Bronchial epithelial cell (primary cell): ENCODE measurements at regions not wholly inside any gene's neighbourhood (a gene's known extent, or its start where the extent isn't known, plus 50 kb on each side); places are given as distances from the start of the nearest gene placed in this dataset.

Experiments
- DNase-seq: peaks from one replicate; pipeline ENCODE4 v3.0.0-alpha.2; 2010; ENCODE audit warnings: low read depth
- FAIRE-seq: peaks from 2 replicates; lab custom pipeline; 2011; peaks lifted over from hg19 to GRCh38; lab: Jason Lieb, UNC
- H3K27me3 ChIP-seq: 2 replicates; pipeline ENCODE4 v1.5.1; 2011; ENCODE audit warnings: low read length; ENCODE audit not compliant: control insufficient read depth, insufficient read depth
- H3K36me3 ChIP-seq: 2 replicates; pipeline ENCODE4 v1.5.1; 2011; ENCODE audit warnings: low read length; ENCODE audit not compliant: control insufficient read depth, insufficient read depth
- H3K4me3 ChIP-seq: 2 replicates; pipeline ENCODE4 v1.5.1; 2011; ENCODE audit warnings: mild to moderate bottlenecking, low read depth, low read length, control low read depth
- TF ChIP-seq, protein P1 (sequence below): IDR thresholded peaks from 2 replicates; pipeline ENCODE4 v1.5.1; 2011; ENCODE audit warnings: mild to moderate bottlenecking, moderate library complexity, low read length, control low read depth, inconsistent platforms; ENCODE audit not compliant: insufficient read depth, severe bottlenecking

GRCh38 chr22:27485842-27486241 is 315.7 kb downstream of the MN1 start:
- Histone ChIP-seq H3K36me3 (no peaks in the 10 kb centered on the region), H3K27me3 (no peaks in the 10 kb centered on the region), H3K4me3 (no peak overlapping the region)
- FAIRE-seq: no peak
- TF ChIP-seq, protein P1, sequence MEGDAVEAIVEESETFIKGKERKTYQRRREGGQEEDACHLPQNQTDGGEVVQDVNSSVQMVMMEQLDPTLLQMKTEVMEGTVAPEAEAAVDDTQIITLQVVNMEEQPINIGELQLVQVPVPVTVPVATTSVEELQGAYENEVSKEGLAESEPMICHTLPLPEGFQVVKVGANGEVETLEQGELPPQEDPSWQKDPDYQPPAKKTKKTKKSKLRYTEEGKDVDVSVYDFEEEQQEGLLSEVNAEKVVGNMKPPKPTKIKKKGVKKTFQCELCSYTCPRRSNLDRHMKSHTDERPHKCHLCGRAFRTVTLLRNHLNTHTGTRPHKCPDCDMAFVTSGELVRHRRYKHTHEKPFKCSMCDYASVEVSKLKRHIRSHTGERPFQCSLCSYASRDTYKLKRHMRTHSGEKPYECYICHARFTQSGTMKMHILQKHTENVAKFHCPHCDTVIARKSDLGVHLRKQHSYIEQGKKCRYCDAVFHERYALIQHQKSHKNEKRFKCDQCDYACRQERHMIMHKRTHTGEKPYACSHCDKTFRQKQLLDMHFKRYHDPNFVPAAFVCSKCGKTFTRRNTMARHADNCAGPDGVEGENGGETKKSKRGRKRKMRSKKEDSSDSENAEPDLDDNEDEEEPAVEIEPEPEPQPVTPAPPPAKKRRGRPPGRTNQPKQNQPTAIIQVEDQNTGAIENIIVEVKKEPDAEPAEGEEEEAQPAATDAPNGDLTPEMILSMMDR: no peak
- DNase-seq: no peak

DNA sequence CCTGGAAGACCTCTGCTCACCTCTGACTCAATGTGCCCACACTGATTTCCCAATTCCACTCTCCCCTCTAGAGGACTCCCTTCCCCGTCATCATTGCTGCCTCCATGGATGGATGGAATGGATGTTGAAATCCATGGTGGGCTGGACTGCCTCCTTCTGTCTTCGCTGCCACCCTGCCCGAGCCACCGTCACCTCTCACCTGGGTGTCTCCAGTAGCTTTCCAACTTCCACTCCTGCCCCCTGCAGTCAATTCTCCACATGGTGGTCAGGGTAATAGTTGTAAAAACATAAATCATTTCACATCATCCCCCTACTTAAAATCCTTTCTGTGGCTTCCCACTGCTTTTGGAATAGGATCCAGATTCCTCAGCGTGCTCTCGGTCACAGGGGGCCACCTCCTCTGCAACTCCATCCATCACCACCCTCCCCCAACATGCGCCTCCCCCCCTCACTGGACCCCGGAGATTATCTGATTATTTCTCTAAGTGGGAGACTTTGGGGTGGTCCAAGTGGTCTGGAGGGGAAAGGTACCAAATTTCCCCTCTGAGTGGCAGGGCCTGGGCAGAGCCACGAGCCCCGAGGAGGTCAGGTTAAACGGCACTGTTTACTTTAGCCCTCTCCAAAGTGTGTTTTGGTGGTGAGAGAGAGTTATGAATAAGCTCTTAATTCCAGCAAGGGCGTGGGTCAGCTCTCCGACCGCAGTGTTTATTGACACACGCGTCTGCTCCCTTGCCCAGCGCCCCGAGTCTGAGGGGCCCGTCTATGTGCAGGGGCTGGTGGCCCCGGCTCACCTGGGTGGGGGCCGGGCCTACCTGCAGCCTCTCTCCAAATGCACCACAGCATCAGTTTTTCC is 313.7 kb downstream of the MN1 start:
- no peaks in the 10 kb centered on the region for H3K27me3 ChIP-seq
- no peak for DNase-seq
- no peak for FAIRE-seq
- H3K4me3 ChIP-seq: no peak overlapping the region
- TF ChIP-seq, protein P1: no peak
- no peaks in the 10 kb centered on the region for H3K36me3 ChIP-seq

GRCh38 chr22:27488456-27489177 is 312.9 kb downstream of the MN1 start:
- no peaks in the 10 kb centered on the region for H3K27me3 ChIP-seq
- H3K36me3 ChIP-seq: no peaks in the 10 kb centered on the region
- TF ChIP-seq, protein P1: no peak
- DNase-seq (no peak), FAIRE-seq (no peak)
- H3K4me3 ChIP-seq: no peak overlapping the region

- H3K36me3 ChIP-seq: no peaks in the 10 kb centered on the region
- FAIRE-seq (no peak), DNase-seq (peak; percentile 50)
- H3K4me3 ChIP-seq: no peak overlapping the region
- TF ChIP-seq, protein P1: no peak
- no peaks in the 10 kb centered on the region for H3K27me3 ChIP-seq
These were observed 312.3 kb downstream of the MN1 start for GRCh38 chr22:27489178-27489675.

GRCh38 chr22:27490080-27490479 is 311.5 kb downstream of the MN1 start:
- TF ChIP-seq, protein P1: no peak
- DNase-seq: no peak
- H3K4me3 ChIP-seq: no peak overlapping the region
- no peaks in the 10 kb centered on the region for H3K27me3 ChIP-seq
- FAIRE-seq: no peak
- H3K36me3 ChIP-seq: no peaks in the 10 kb centered on the region
